Body of pancreas (tissue), 4 donors: ENCODE measurements at regions not wholly inside any gene's neighbourhood (a gene's known extent, or its start where the extent isn't known, plus 50 kb on each side); places are given as distances from the start of the nearest gene placed in this dataset.

ENCODE experiments used
- POLR2A ChIP-seq, 3 donors: fragments of 450-650 bp; IDR thresholded peaks; one replicate each; pipeline ENCODE4 v1.6.1; 2016; ENCODE audit warnings: antibody characterized with exemption in 3 of 3, mild to moderate bottlenecking in 2 of 3
- TF ChIP-seq, protein P1 (sequence below), 7 experiments: fragments of 450-650 bp in 4 of 7; fragments of 200-600 bp in 3 of 7; sonication (generic) in 3 of 7; IDR thresholded peaks; one replicate each; pipeline ENCODE4 v1.5.1; 2016 to 2019; ENCODE audit warnings: antibody characterized with exemption in 7 of 7

DNA sequence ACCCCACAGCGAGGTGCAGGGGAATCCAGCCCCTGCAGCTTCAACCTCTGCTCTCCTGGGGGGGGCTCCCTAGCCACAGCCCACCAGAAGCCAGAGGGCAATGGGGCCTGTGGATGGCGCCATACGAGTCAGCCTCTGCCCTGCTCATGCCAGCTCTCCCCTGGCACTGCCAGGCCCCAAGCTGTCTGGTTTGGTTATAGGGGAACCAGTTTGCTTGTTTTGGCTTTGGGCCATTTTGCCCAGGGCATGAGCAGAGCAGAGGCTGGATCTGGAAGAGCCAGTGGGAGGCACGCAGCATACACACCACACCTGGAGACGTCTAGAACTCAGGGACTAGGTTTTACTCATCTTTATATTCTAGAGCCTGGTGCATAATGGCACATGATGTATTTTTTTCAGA, 66.7 kb upstream of the SLC22A16 start:
- TF ChIP-seq, protein P1, sequence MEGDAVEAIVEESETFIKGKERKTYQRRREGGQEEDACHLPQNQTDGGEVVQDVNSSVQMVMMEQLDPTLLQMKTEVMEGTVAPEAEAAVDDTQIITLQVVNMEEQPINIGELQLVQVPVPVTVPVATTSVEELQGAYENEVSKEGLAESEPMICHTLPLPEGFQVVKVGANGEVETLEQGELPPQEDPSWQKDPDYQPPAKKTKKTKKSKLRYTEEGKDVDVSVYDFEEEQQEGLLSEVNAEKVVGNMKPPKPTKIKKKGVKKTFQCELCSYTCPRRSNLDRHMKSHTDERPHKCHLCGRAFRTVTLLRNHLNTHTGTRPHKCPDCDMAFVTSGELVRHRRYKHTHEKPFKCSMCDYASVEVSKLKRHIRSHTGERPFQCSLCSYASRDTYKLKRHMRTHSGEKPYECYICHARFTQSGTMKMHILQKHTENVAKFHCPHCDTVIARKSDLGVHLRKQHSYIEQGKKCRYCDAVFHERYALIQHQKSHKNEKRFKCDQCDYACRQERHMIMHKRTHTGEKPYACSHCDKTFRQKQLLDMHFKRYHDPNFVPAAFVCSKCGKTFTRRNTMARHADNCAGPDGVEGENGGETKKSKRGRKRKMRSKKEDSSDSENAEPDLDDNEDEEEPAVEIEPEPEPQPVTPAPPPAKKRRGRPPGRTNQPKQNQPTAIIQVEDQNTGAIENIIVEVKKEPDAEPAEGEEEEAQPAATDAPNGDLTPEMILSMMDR (IDR thresholded peaks at IDR 0.05): no peak
- no peak for TF ChIP-seq POLR2A (IDR thresholded peaks at IDR 0.05)
